ENCODE measurements at regions not wholly inside any gene's neighbourhood (a gene's known extent, or its start where the extent isn't known, plus 50 kb on each side); places are given as distances from the start of the nearest gene placed in this dataset.
A peak's percentile ranks its signal among the peaks of the same experiment; 100 is the strongest.

GRCh38 chr6:27053738-27054137, 193.8 kb upstream of the PRSS16 start:
- no peak for DNase-seq

DNA sequence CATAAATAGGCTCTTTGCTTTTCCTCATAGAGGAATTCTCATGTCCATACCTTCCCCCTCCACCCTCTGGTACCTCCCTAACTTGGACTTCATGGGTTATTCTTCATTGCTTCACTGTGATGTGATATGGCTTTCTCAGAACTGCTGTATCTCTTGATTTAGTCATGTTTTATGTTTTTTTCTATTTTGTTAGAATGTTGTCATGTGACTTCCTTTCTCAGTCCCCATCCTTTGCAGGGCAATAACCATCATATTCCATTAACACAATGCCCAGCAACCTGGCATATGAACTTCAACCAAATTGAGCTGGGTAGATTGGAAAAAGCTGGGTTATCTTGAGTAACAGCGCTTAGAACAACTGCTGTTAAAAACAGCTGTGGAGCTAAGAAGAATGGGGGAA, 190.9 kb upstream of the PRSS16 start:
- no peak for DNase-seq

DNA sequence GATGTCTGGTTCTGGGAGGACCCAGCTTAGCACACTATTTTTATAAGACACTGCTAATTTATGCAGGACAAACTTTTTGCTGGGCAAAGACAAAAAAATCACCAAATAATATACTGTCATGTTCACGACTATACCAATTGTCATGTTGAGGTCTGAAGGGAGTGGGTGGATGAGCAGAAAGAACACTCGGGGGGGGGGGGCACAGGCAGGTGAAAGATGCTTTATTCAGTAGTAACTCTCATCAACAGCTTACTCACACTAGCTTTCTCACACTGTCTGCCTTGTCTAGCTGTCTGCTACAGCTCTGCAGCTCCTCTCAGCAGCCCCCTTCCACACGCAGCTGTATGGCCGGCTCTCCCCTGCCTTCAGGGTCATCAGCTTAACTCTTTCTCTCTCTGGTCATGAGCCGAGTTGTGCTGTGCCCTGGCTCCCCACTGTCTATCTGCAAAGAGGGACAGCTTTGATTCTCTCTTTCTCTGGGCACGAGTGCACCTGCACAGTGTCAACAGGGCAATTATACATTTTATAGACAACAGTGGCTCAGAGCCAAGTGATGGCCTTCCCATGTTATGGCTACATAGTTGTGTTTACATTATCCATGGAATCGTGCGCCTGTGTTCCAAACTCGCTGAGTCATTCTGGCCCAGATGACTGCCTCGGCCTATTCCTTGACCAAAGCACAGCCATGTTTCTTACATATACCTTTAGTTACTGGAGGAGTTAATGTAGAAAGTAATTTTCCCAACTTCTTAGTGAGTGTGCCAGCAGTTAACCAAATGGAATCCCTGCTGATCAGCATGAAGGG, 187.7 kb upstream of the PRSS16 start:
- DNase-seq = no peak

- no peak for DNase-seq
Measured at GRCh38 chr6:27061235-27061993, 186.1 kb upstream of the PRSS16 start.

- no peak for DNase-seq
Measured at GRCh38 chr6:27062755-27063154, 184.7 kb upstream of the PRSS16 start.

- no peak for DNase-seq
Measured at GRCh38 chr6:27065183-27065582, 182.3 kb upstream of the PRSS16 start.

GRCh38 chr6:27066381-27066780, 181.1 kb upstream of the PRSS16 start:
- no peak for DNase-seq

- no peak for DNase-seq
Measured at GRCh38 chr6:27066802-27067201, 180.7 kb upstream of the PRSS16 start.

DNA sequence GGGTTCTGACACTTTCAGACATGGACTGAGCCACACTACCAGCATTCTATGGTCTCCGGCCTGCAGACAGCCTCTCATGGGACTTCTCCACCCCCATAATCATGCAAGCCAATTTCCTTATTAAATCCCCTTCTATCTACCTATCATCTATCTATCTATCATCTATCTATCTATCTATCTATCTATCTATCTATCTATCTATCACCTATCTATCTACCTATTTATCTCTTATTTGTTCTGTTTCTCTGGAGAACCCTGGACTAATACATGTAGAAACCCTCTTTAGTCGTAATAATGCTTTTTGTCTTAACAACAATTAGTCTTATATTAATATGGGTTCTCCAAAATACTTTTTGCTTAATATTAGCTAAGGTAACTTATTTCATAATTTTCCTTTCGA, 174.1 kb upstream of the PRSS16 start:
- DNase-seq = no peak

GRCh38 chr6:27076116-27076515, 171.4 kb upstream of the PRSS16 start:
- DNase-seq = no peak

- peak; percentile 61 for DNase-seq
Measured at GRCh38 chr6:27078734-27079357, 168.7 kb upstream of the PRSS16 start.

DNA sequence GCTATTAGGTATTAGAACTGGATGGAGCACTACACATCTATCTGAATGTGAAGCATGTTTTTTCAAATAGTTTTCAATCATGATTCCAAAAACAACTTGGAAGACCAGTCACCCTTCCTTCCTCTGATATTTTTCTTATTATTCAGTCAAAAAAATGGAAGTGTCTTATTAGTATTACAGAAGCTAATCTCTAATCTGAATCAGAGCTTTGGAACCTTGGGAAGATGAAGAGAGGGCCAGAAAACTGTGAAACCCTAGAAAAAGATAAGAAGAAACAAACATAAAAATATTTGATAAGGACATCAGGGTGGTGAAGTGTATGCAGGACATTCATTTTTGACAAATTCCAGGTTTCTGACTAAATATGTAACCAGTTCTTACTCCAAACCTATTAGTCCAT, 166.3 kb upstream of the PRSS16 start:
- DNase-seq = no peak

- no peak for DNase-seq
Measured at GRCh38 chr6:27081931-27082330, 165.6 kb upstream of the PRSS16 start.

DNA sequence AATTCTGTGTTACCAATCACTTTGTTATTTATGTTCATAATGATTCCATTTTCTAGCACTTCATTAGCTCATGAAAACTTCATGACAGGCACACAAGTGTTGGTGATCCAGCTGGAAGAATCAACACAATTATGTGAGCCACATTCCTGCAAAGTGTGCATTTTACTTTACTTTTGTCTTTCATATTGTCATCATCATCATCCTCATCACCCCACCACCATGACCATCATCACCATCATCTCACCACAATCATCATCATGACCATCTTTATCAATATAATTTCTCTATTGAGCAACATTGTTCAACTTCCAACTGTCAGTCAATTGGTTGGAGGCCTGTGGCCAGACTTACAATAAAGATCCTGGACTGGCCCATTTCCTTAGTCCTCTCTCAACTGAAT, 159.4 kb upstream of the PRSS16 start:
- DNase-seq = no peak

GRCh38 chr6:27091661-27092315, 155.7 kb upstream of the PRSS16 start:
- peak; percentile 93 for DNase-seq

DNA sequence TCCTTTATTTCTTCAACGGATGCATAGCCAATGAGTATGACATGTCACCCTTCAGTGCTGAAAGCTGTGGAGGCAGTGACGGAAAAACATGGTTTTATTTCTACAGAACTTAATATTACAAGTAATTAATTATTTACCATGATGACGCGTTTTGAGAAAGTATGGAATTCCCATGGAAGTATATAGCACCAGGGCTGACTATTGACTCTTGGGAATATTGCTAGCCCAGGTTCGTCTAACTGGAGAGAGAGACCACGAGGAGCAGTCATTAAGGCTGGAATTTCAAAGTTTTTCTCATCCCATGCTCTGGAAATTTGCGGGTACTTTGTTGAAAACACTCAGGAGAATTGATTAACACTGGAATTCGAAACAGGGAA, 155.2 kb upstream of the PRSS16 start:
- no peak for DNase-seq

GRCh38 chr6:27095914-27096313, 151.6 kb upstream of the PRSS16 start:
- no peak for DNase-seq

GRCh38 chr6:27096834-27097511, 150.5 kb upstream of the PRSS16 start:
- DNase-seq = peak; percentile 75

DNA sequence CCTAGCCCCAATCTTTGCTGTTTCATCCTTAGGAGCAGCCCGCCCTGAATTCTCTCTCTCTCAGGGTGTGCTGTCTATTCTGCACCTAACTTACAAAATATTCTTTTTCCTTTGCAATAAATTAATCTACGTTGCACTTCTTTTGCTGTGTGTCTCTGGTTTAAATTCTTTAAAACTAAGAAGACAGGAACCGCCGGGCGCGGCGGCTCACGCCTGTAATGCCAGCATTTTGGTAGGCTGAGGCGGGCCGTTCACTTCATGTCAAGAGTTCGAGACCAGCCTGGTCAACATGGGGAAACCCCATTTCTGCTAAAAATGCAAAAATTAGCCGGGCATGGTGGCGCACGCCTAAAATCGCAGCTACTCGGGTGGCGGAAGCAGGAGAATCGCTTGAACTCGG, 148.5 kb upstream of the PRSS16 start:
- DNase-seq = no peak

DNA sequence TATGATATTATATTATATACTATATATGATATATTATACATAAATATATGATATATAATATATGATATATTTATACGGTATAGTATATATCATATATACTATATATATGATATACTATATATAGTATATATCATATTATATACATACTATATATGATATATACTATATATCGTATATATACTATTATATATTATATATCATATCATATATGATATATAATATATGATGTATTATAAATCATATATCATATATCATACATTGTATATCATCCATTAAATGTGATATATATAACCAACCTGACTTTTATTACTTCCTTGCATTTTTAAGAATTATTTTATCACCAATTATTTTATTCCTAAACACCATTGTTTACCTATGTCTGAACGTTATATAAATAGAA, 146.6 kb upstream of the PRSS16 start:
- no peak for DNase-seq

GRCh38 chr6:27101824-27102223, 145.7 kb upstream of the PRSS16 start:
- DNase-seq = no peak

GRCh38 chr6:27106382-27106781, 141.1 kb upstream of the PRSS16 start:
- no peak for DNase-seq

DNA sequence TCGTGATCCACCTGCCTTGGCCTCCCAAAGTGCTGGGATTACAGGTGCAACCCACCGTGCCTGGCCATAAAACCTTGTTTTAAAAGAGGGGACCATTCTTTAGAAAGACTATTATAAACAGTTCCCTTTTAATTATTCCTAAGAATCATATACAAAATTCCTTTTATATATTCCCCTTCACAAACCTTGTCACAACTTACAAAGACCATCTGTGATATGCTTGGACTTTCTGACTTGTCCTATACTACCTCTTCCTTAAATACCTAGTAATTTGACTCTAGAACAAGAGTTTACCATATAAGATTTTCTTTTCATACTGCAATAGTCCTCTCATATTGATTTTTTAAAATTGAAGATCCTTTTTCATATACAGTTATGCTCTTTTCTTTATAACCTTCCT, 135.8 kb upstream of the PRSS16 start:
- no peak for DNase-seq

All from fibroblast of skin of right quadriceps (primary cell).